Tibial nerve (tissue), 4 donors: ENCODE measurements at regions not wholly inside any gene's neighbourhood (a gene's known extent, or its start where the extent isn't known, plus 50 kb on each side); places are given as distances from the start of the nearest gene placed in this dataset.

Experiments
- DNase-seq, 2 donors: peaks; one replicate each; pipeline ENCODE4 v3.0.0-alpha.2; 2019; ENCODE audit warnings: low spot score in 2 of 2
- H3K27ac ChIP-seq, 4 donors: fragments of 200-600 bp; sonication (generic) in 3 of 4; one replicate each; pipeline ENCODE4 v1.5.1; 2017 to 2019; ENCODE audit warnings: mild to moderate bottlenecking in 1 of 4
- H3K27me3 ChIP-seq, 2 donors: fragments of 200-600 bp; sonication (generic) in 1 of 2; one replicate each; pipeline versions ENCODE4 v1.5.1 to v1.6.0; 2017 to 2019
- H3K36me3 ChIP-seq, 3 donors: fragments of 200-600 bp; sonication (generic); one replicate each; pipeline ENCODE4 v1.5.1; 2018 to 2019
- H3K4me1 ChIP-seq, 4 donors: fragments of 200-600 bp; sonication (generic) in 3 of 4; one replicate each; pipeline ENCODE4 v1.5.1; 2017 to 2019
- H3K4me3 ChIP-seq, 4 donors: fragments of 200-600 bp; sonication (generic) in 3 of 4; one replicate each; pipeline ENCODE4 v1.5.1; 2017 to 2019; ENCODE audit warnings: mild to moderate bottlenecking in 1 of 4, moderate library complexity in 1 of 4
- H3K9me3 ChIP-seq, 4 donors: fragments of 200-600 bp; sonication (generic) in 3 of 4; one replicate each; pipeline ENCODE4 v1.5.1; 2017 to 2019
- EP300 ChIP-seq, 2 donors: sonication (generic); formaldehyde crosslinking; IDR thresholded peaks; one replicate each; pipeline ENCODE4 v1.6.1; 2017; ENCODE audit warnings: antibody characterized with exemption in 2 of 2, mild to moderate bottlenecking in 1 of 2
- POLR2A ChIP-seq, 2 donors: fragments of 450-650 bp; IDR thresholded peaks; one replicate each; pipeline ENCODE4 v1.6.1; 2017; ENCODE audit warnings: antibody characterized with exemption in 2 of 2, mild to moderate bottlenecking in 2 of 2, moderate library complexity in 2 of 2
- WGBS, 2 donors: methylation state at CpG; one replicate each; pipeline ENCODE4 v1.1.5; 2018; 5-methylcytosine and 5-hydroxymethylcytosine counted together
- TF ChIP-seq, protein P1 (sequence below), 5 experiments: fragments of 200-600 bp in 3 of 5; fragments of 450-650 bp in 2 of 5; sonication (generic) in 3 of 5; IDR thresholded peaks; one replicate each; pipeline ENCODE4 v1.5.1; 2016 to 2019; ENCODE audit warnings: antibody characterized with exemption in 5 of 5, mild to moderate bottlenecking in 3 of 5, moderate library complexity in 2 of 5

DNA sequence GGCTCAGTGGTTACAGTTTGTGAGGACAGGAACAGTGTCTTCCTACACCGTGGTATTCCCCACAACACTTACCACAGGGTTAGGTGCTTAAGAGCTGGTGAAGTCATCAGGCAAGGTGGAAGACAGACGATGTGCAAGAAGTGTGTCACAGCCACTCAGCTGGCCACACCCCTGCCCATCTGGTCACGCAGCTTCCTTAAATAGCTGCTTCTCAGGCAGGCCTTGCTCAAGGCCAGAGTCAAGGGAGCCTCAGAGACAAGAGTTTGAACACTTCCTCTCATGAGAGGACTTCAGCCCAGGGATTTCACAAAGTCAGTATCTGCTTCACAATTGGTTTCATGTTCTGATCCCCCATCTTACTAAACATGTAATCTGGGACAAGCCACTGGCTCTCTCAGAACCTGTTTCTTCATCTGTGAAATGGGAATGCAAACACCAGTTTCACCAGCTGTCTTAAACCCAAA is 80.3 kb upstream of the FRY start:
- peak; percentile 16 to 48 for DNase-seq
- 49 to 51% methylated on average over 3 of the region's 3 CpGs for WGBS, 2 donors
- Histone ChIP-seq H3K36me3 (peaks cover 0 to 7% (median 0%) of the 10 kb centered on the region in 3 donors), H3K27me3 (no peaks in the 10 kb centered on the region), H3K9me3 (no peaks in the 10 kb centered on the region), H3K4me3 (no peak overlapping the region), H3K4me1 (peaks cover 0 to 9% (median 0%) of the 10 kb centered on the region in 4 donors), H3K27ac (no peak overlapping the region)
- TF ChIP-seq EP300 (IDR thresholded peaks at IDR 0.05), result peak in 1 of 2 donors; percentile 69
- TF ChIP-seq, protein P1, sequence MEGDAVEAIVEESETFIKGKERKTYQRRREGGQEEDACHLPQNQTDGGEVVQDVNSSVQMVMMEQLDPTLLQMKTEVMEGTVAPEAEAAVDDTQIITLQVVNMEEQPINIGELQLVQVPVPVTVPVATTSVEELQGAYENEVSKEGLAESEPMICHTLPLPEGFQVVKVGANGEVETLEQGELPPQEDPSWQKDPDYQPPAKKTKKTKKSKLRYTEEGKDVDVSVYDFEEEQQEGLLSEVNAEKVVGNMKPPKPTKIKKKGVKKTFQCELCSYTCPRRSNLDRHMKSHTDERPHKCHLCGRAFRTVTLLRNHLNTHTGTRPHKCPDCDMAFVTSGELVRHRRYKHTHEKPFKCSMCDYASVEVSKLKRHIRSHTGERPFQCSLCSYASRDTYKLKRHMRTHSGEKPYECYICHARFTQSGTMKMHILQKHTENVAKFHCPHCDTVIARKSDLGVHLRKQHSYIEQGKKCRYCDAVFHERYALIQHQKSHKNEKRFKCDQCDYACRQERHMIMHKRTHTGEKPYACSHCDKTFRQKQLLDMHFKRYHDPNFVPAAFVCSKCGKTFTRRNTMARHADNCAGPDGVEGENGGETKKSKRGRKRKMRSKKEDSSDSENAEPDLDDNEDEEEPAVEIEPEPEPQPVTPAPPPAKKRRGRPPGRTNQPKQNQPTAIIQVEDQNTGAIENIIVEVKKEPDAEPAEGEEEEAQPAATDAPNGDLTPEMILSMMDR (IDR thresholded peaks at IDR 0.05), result no peak

DNA sequence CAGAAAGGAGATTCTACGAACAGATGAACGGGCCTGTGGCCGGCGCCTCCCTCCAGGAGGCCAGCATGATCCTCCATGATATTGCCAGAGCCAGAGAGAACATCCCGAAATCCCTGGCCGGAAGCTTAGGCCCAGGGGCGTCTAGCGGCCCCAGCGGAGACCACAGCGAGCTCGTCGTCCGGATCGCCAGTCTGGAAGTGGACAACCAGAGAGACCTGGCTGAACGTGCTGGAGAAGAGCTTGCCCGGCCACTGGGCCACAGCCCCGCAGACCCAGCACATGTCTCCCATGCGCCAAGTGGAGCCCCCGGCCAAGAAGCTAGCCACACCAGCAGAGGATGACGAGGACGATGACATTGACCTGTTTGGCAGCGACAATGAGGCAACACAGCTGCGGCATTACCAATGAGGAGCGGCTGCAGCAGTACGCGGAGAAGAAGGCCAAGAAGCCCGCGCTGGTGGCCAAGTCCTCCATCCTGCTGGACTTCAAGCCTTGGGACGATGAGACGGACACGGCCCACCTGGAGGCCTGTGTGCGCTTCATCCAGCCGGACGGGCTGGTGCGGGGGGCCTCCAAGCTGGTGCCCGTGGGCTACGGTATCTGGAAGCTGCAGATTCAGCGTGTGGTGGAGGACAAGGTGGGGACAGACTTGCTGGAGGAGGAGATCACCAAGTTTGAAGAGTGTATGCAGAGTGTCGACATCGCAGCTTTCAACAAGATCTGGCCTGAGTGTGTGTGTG is 78.8 kb upstream of the FRY start:
- H3K4me1 ChIP-seq, result peaks cover 0 to under 1% (median 0%) of the 10 kb centered on the region in 4 donors
- DNase-seq, result no peak
- H3K36me3 ChIP-seq, result peaks cover 0 to 7% (median 0%) of the 10 kb centered on the region in 3 donors
- H3K27ac ChIP-seq, result no peak overlapping the region
- 96 to 97% methylated on average over 37 to 40 of the region's 40 CpGs for WGBS, 2 donors
- H3K27me3 ChIP-seq, result no peaks in the 10 kb centered on the region
- no peak overlapping the region for H3K4me3 ChIP-seq
- peaks cover 0 to 4% (median 0%) of the 10 kb centered on the region in 4 donors for H3K9me3 ChIP-seq
- TF ChIP-seq, protein P1 (IDR thresholded peaks at IDR 0.05), result no peak
- no peak for TF ChIP-seq POLR2A (IDR thresholded peaks at IDR 0.05)
- no peak for TF ChIP-seq EP300 (IDR thresholded peaks at IDR 0.05)

DNA sequence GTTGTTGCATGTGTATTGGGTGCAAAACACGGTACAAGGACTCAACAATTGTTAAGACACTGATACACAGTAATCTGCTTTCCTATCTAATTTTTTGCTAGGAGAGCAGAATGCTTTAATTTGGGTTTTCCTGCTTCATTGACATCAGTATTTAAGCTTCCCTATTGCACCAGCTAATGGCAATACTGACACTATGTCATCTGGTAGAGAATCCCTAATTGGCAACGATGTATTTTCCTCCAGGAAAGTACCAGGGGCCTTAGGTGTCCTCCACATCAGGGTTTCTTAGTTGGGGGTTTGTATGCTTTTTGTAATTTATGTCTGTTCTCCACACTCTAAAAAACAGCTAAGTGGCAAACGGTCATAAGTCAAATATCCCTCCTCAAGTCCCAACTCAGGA is 76.5 kb upstream of the FRY start:
- TF ChIP-seq POLR2A (IDR thresholded peaks at IDR 0.05) (no peak), EP300 (IDR thresholded peaks at IDR 0.05) (no peak)
- TF ChIP-seq, protein P1 (IDR thresholded peaks at IDR 0.05), result no peak
- Histone ChIP-seq H3K36me3 (peaks cover 0 to 7% (median 0%) of the 10 kb centered on the region in 3 donors), H3K4me1 (no peaks in the 10 kb centered on the region), H3K9me3 (peaks cover 0 to 7% (median 0%) of the 10 kb centered on the region in 4 donors), H3K27ac (no peak overlapping the region), H3K27me3 (no peaks in the 10 kb centered on the region), H3K4me3 (no peak overlapping the region)
- 88% methylated on average over 3 of the region's 3 CpGs for WGBS, 2 donors
- no peak for DNase-seq

DNA sequence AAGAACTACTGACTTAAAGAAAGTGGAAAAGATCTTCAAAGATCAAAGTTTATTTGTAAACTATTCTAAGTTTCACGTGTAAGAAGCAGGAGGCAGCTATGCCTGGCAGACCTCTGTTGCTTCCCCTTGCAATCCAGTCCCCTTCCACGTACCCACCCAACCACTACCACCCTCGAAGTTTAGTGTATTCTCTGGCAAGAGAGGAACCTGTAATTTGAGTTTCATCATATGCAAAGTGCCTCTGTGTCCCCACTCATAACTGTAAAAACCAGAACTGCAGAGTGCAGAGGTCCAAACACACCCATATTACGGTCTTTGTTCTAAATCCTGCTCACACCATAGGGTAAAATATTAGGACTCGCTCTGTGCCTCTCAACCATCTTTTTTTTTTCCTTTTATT is 75.8 kb upstream of the FRY start:
- Histone ChIP-seq H3K4me1 (no peaks in the 10 kb centered on the region), H3K36me3 (peaks cover 0 to 7% (median 0%) of the 10 kb centered on the region in 3 donors), H3K27ac (no peak overlapping the region), H3K9me3 (peaks cover 0 to 7% (median 0%) of the 10 kb centered on the region in 4 donors), H3K27me3 (no peaks in the 10 kb centered on the region), H3K4me3 (no peak overlapping the region)
- no peak for DNase-seq
- TF ChIP-seq POLR2A (IDR thresholded peaks at IDR 0.05), result no peak
- no peak for TF ChIP-seq EP300 (IDR thresholded peaks at IDR 0.05)
- TF ChIP-seq, protein P1 (IDR thresholded peaks at IDR 0.05), result no peak
- 81 to 91% methylated on average over 5 of the region's 5 CpGs for WGBS, 2 donors

DNA sequence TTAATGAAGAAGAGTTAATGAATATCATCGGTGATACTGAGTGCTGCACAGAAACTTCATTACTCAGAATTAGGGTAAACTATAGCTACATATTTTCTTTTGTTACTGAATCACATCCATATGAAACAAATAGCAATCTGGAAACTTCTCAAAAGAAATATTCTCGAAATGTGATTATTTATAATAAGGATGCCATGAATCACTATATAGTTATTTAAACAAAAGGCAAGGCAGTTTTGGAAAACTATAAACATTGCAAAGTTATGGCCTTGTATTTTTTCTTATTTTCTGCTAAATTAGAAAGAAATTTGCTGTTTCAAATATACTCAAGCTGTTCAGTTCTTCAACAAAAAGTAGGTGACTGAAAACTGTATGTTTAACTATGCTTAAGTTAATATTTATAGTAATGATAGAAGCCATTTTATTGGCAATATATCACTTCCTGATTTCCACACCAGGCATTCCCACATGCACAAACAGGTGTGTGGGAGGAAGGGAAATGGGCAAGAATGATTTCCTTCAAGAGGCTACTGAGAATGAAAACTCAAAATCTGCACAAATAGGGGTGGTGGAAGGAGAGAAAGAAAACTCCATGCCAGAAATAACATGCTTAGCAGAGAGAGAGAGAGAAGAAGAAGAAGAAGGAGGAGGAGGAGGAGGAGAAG is 74.5 kb upstream of the FRY start:
- H3K9me3 ChIP-seq, result peaks cover 0 to 7% (median 0%) of the 10 kb centered on the region in 4 donors
- no peak overlapping the region for H3K4me3 ChIP-seq
- H3K4me1 ChIP-seq, result no peaks in the 10 kb centered on the region
- H3K27ac ChIP-seq, result no peak overlapping the region
- H3K36me3 ChIP-seq, result peaks cover 0 to 7% (median 0%) of the 10 kb centered on the region in 3 donors
- WGBS, 2 donors, result 75 to 76% methylated on average over 2 of the region's 2 CpGs
- no peak for DNase-seq
- H3K27me3 ChIP-seq, result no peaks in the 10 kb centered on the region
- TF ChIP-seq, protein P1 (IDR thresholded peaks at IDR 0.05), result no peak
- no peak for TF ChIP-seq EP300 (IDR thresholded peaks at IDR 0.05)
- no peak for TF ChIP-seq POLR2A (IDR thresholded peaks at IDR 0.05)
